ENCODE measurements at regions not wholly inside any gene's neighbourhood (a gene's known extent, or its start where the extent isn't known, plus 50 kb on each side); places are given as distances from the start of the nearest gene placed in this dataset.

DNA sequence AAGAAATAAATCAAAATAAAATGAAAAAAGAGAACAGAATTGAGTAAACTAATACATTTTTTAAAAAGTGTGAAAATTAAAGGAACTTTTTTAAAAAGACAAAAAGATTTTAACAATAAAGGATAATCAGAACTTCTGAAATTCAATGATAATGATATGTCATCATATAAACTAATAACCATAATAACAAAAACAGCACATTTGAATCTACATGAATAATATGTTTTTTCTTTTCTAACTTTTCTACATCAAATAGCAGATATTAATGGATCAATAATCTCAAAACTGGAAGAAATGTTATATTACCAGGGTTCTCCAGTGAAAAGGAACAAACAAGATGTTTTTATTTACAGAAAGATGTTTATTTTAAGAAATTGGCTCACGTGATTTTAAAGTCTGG, 903.3 kb upstream of the MIR17HG start:
- TF ChIP-seq HNF4A (conservative IDR thresholded peaks at IDR 0.05), result no peak
- TF ChIP-seq YY1 (IDR thresholded peaks at IDR 0.05), result no peak
- no peak for TF ChIP-seq RXRA (IDR thresholded peaks at IDR 0.05)
- TF ChIP-seq HNF4G (IDR thresholded peaks at IDR 0.05), result no peak
- no peak for TF ChIP-seq TAF1 (conservative IDR thresholded peaks at IDR 0.05)
- TF ChIP-seq, protein P1, sequence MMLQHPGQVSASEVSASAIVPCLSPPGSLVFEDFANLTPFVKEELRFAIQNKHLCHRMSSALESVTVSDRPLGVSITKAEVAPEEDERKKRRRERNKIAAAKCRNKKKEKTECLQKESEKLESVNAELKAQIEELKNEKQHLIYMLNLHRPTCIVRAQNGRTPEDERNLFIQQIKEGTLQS (IDR thresholded peaks at IDR 0.05), result no peak
- no peak for TF ChIP-seq EGR1 (IDR thresholded peaks at IDR 0.05; ENCODE audit: low read depth in 2 of 2)
- TF ChIP-seq, protein P2, sequence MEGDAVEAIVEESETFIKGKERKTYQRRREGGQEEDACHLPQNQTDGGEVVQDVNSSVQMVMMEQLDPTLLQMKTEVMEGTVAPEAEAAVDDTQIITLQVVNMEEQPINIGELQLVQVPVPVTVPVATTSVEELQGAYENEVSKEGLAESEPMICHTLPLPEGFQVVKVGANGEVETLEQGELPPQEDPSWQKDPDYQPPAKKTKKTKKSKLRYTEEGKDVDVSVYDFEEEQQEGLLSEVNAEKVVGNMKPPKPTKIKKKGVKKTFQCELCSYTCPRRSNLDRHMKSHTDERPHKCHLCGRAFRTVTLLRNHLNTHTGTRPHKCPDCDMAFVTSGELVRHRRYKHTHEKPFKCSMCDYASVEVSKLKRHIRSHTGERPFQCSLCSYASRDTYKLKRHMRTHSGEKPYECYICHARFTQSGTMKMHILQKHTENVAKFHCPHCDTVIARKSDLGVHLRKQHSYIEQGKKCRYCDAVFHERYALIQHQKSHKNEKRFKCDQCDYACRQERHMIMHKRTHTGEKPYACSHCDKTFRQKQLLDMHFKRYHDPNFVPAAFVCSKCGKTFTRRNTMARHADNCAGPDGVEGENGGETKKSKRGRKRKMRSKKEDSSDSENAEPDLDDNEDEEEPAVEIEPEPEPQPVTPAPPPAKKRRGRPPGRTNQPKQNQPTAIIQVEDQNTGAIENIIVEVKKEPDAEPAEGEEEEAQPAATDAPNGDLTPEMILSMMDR (IDR thresholded peaks at IDR 0.05; ENCODE audit: low read depth, low read length, missing input control), result no peak
- TF ChIP-seq, protein P3, sequence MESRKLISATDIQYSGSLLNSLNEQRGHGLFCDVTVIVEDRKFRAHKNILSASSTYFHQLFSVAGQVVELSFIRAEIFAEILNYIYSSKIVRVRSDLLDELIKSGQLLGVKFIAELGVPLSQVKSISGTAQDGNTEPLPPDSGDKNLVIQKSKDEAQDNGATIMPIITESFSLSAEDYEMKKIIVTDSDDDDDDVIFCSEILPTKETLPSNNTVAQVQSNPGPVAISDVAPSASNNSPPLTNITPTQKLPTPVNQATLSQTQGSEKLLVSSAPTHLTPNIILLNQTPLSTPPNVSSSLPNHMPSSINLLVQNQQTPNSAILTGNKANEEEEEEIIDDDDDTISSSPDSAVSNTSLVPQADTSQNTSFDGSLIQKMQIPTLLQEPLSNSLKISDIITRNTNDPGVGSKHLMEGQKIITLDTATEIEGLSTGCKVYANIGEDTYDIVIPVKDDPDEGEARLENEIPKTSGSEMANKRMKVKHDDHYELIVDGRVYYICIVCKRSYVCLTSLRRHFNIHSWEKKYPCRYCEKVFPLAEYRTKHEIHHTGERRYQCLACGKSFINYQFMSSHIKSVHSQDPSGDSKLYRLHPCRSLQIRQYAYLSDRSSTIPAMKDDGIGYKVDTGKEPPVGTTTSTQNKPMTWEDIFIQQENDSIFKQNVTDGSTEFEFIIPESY (IDR thresholded peaks at IDR 0.05), result no peak
- TF ChIP-seq NR2F2 (IDR thresholded peaks at IDR 0.05), result no peak
- TF ChIP-seq RAD21 (IDR thresholded peaks at IDR 0.05), result no peak
- TF ChIP-seq, protein P4, sequence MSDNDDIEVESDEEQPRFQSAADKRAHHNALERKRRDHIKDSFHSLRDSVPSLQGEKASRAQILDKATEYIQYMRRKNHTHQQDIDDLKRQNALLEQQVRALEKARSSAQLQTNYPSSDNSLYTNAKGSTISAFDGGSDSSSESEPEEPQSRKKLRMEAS (IDR thresholded peaks at IDR 0.05), result no peak
- TF ChIP-seq GABPA (IDR thresholded peaks at IDR 0.05 in 1 of 2, conservative IDR thresholded peaks at IDR 0.05 in 1 of 2), result no peak
- TF ChIP-seq SP1 (IDR thresholded peaks at IDR 0.05), result no peak
- WGBS, result 70% methylated on average over 1 of the region's 1 CpG
- Histone ChIP-seq H3K36me3 (ENCODE audit: control insufficient read depth in 4 of 4, insufficient read depth in 3 of 4, low read depth in 1 of 4, low read length in 3 of 4) (no peaks in the 10 kb centered on the region), H3K4me3 (ENCODE audit: low read depth in 1 of 3, low read length in 3 of 3) (no peak overlapping the region), H3K4me1 (ENCODE audit: control insufficient read depth in 4 of 4, insufficient read depth in 4 of 4, low read length in 3 of 4) (no peaks in the 10 kb centered on the region), H3K27ac (ENCODE audit: low read depth in 1 of 2, low read length in 2 of 2) (no peak overlapping the region), H3K9ac (ENCODE audit: low read depth in 1 of 2, low read length in 2 of 2) (no peak overlapping the region), H3K9me3 (ENCODE audit: control insufficient read depth in 4 of 4, low read length in 3 of 4) (no peaks in the 10 kb centered on the region), H3K27me3 (ENCODE audit: control insufficient read depth in 4 of 4, insufficient read depth in 4 of 4, low read length in 3 of 4) (no peaks in the 10 kb centered on the region)
- DNase-seq (ENCODE audit: low spot score), result no peak

DNA sequence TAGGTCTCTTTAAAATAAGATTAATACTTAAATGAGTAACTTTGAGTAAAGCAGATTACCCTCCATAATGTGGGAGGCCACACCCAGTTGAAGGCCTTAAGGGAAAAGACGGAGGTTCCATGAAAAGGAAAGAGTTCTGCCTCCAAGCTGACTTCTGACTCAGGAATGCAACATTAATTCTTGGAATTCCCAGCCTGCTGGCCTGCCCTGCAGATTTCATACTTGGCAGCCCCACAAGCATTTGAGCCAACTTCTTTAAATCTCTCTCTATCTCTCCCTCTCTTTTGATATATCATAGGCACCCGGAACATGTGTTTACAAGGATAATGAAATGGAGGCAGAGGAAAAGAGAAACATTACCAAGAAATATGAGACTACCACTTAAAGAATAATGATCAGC, 902.3 kb upstream of the MIR17HG start:
- Histone ChIP-seq H3K9me3 (ENCODE audit: control insufficient read depth in 4 of 4, low read length in 3 of 4) (no peaks in the 10 kb centered on the region), H3K27ac (ENCODE audit: low read depth in 1 of 2, low read length in 2 of 2) (no peak overlapping the region), H3K4me1 (ENCODE audit: control insufficient read depth in 4 of 4, insufficient read depth in 4 of 4, low read length in 3 of 4) (no peaks in the 10 kb centered on the region), H3K9ac (ENCODE audit: low read depth in 1 of 2, low read length in 2 of 2) (no peak overlapping the region), H3K36me3 (ENCODE audit: control insufficient read depth in 4 of 4, insufficient read depth in 3 of 4, low read depth in 1 of 4, low read length in 3 of 4) (no peaks in the 10 kb centered on the region), H3K27me3 (ENCODE audit: control insufficient read depth in 4 of 4, insufficient read depth in 4 of 4, low read length in 3 of 4) (no peaks in the 10 kb centered on the region), H3K4me3 (ENCODE audit: low read depth in 1 of 3, low read length in 3 of 3) (no peak overlapping the region)
- TF ChIP-seq, protein P1 (IDR thresholded peaks at IDR 0.05), result no peak
- TF ChIP-seq RXRA (IDR thresholded peaks at IDR 0.05), result no peak
- no peak for TF ChIP-seq SP1 (IDR thresholded peaks at IDR 0.05)
- TF ChIP-seq, protein P3 (IDR thresholded peaks at IDR 0.05), result no peak
- no peak for TF ChIP-seq HNF4A (conservative IDR thresholded peaks at IDR 0.05)
- TF ChIP-seq, protein P2 (IDR thresholded peaks at IDR 0.05; ENCODE audit: low read depth, low read length, missing input control), result no peak
- TF ChIP-seq, protein P4 (IDR thresholded peaks at IDR 0.05), result no peak
- TF ChIP-seq RAD21 (IDR thresholded peaks at IDR 0.05), result no peak
- 81% methylated on average over 2 of the region's 2 CpGs for WGBS
- DNase-seq (ENCODE audit: low spot score), result no peak

Data from liver (tissue), 8 donors.